HG03432 (cell line): ENCODE measurements at regions not wholly inside any gene's neighbourhood (a gene's known extent, or its start where the extent isn't known, plus 50 kb on each side); places are given as distances from the start of the nearest gene placed in this dataset.

Experiments used
- ATAC-seq: cut with Tn5 transposase; IDR thresholded peaks from one replicate; pipeline ENCODE4 v1.9.1; 2021; ENCODE audit warnings: mild to moderate bottlenecking, moderate library complexity; ENCODE audit not compliant: unreplicated experiment

GRCh38 chr6:134381959-134382358 is 64.0 kb upstream of the SGK1 start:
- no peak for ATAC-seq

GRCh38 chr6:134379599-134379998 is 61.7 kb upstream of the SGK1 start:
- ATAC-seq = no peak

- ATAC-seq = peak; percentile 95
Measured at GRCh38 chr6:134379076-134379475, 61.2 kb upstream of the SGK1 start.

- ATAC-seq = no peak
Measured at GRCh38 chr6:134378426-134378825, 60.5 kb upstream of the SGK1 start.

- ATAC-seq = no peak
Measured at GRCh38 chr6:134376785-134377184, 58.9 kb upstream of the SGK1 start.

GRCh38 chr6:134375220-134375580 is 57.3 kb upstream of the SGK1 start:
- ATAC-seq = no peak

- no peak for ATAC-seq
Measured at GRCh38 chr6:134374491-134375219, 56.7 kb upstream of the SGK1 start.

- no peak for ATAC-seq
Measured at GRCh38 chr6:134373993-134374392, 56.1 kb upstream of the SGK1 start.

GRCh38 chr6:134373282-134373922 is 55.5 kb upstream of the SGK1 start:
- peak; percentile 93 for ATAC-seq

GRCh38 chr6:134372603-134373281 is 54.8 kb upstream of the SGK1 start:
- ATAC-seq = peak; percentile 49

GRCh38 chr6:134368670-134369069 is 50.8 kb upstream of the SGK1 start:
- ATAC-seq = no peak
